SK-N-SH (cell line): ENCODE measurements at regions not wholly inside any gene's neighbourhood (a gene's known extent, or its start where the extent isn't known, plus 50 kb on each side); places are given as distances from the start of the nearest gene placed in this dataset.

Experiments used
- CTCF ChIA-PET: fragments of 300-600, 350-600 bp; formaldehyde crosslinking; extraction: SDS; loops from one replicate; lab custom pipeline; 2021; lab: Yijun Ruan, JAX
- POLR2A ChIA-PET: fragments of 350-600 bp; sonication (Branson Sonifier 250); formaldehyde crosslinking; extraction: SDS; loops from one replicate; lab custom pipeline; 2020; ENCODE audit warnings: antibody characterized with exemption, inconsistent platforms; lab: Yijun Ruan, JAX
- DNase-seq: peaks from one replicate; pipeline ENCODE4 v3.0.0; 2012
- H2AFZ ChIP-seq: fragments of 200-600 bp; sonication (generic); 2 replicates; pipeline ENCODE4 v1.8.1; 2016; ENCODE audit warnings: antibody characterized with exemption, mild to moderate bottlenecking, low read depth
- H3F3A ChIP-seq: fragments of 200-600 bp; sonication (generic); replicated peaks from 2 replicates; pipeline ENCODE3; 2016; ENCODE audit warnings: antibody characterized with exemption, mild to moderate bottlenecking; ENCODE audit not compliant: insufficient read depth
- H3K27ac ChIP-seq, 2 experiments: fragments of 200-500 bp in 1 of 2; fragments of 200-600 bp in 1 of 2; sonication (Bioruptor generic) in 1 of 2; sonication (generic), shearing (Covaris generic) in 1 of 2; 2 replicates each; pipeline versions ENCODE4 v1.5.1 to v1.6.1; 2014 to 2016; ENCODE audit warnings: low read depth in 2 of 2, inconsistent platforms in 1 of 2, low read length in 1 of 2, mild to moderate bottlenecking in 1 of 2, mixed read lengths in 1 of 2
- H3K27me3 ChIP-seq: fragments of 200-600 bp; sonication (generic), shearing (Covaris generic); 2 replicates; pipeline ENCODE4 v1.6.1; 2016; ENCODE audit warnings: mixed run types; ENCODE audit not compliant: insufficient read depth
- H3K36me3 ChIP-seq, 2 experiments: fragments of 200-500 bp in 1 of 2; fragments of 200-600 bp in 1 of 2; sonication (Bioruptor generic) in 1 of 2; sonication (generic) in 1 of 2; replicated peaks in 1 of 2; 2 replicates each; pipeline versions ENCODE3 to v1.5.1; 2014 to 2016; ENCODE audit warnings: low read length in 1 of 2, mild to moderate bottlenecking in 1 of 2; ENCODE audit not compliant: insufficient read depth in 2 of 2, control insufficient read depth in 1 of 2
- H3K4me1 ChIP-seq, 2 experiments: fragments of 200-500 bp in 1 of 2; fragments of 200-600 bp in 1 of 2; sonication (Bioruptor generic) in 1 of 2; sonication (generic), shearing (Covaris generic) in 1 of 2; 2 replicates each; pipeline versions ENCODE4 v1.5.1 to v1.6.1; 2014 to 2016; ENCODE audit warnings: low read depth in 1 of 2, low read length in 1 of 2, mixed run types in 1 of 2; ENCODE audit not compliant: insufficient read depth in 2 of 2, control insufficient read depth in 1 of 2
- H3K4me2 ChIP-seq: fragments of 200-600 bp; sonication (generic), shearing (Covaris generic); 2 replicates; pipeline ENCODE4 v1.6.1; 2017; ENCODE audit warnings: mixed run types
- H3K4me3 ChIP-seq, 2 experiments: fragments of 200-500 bp in 1 of 2; fragments of 200-600 bp in 1 of 2; sonication (Bioruptor generic) in 1 of 2; sonication (generic), shearing (Covaris generic) in 1 of 2; 2 replicates each; pipeline versions ENCODE4 v1.5.1 to v1.8.1; 2014 to 2016; ENCODE audit warnings: low read depth in 2 of 2, inconsistent platforms in 1 of 2, low read length in 1 of 2, mild to moderate bottlenecking in 1 of 2, mixed read lengths in 1 of 2, moderate library complexity in 1 of 2
- H3K79me2 ChIP-seq: fragments of 200-600 bp; sonication (generic); 2 replicates; pipeline ENCODE4 v1.8.1; 2017; ENCODE audit warnings: mild to moderate bottlenecking; ENCODE audit not compliant: insufficient read depth
- H3K9ac ChIP-seq: fragments of 200-600 bp; sonication (generic); 2 replicates; pipeline ENCODE4 v1.6.1; 2017; ENCODE audit warnings: mixed run types
- H3K9me2 ChIP-seq: fragments of 200-600 bp; sonication (generic); 2 replicates; pipeline ENCODE4 v1.6.1; 2017; ENCODE audit warnings: mixed run types
- H3K9me3 ChIP-seq: fragments of 200-600 bp; sonication (generic); 2 replicates; pipeline ENCODE4 v1.6.1; 2017; ENCODE audit warnings: mixed run types, mild to moderate bottlenecking, moderate library complexity
- H4K20me1 ChIP-seq: fragments of 200-600 bp; sonication (generic); 2 replicates; pipeline ENCODE4 v1.6.1; 2017; ENCODE audit warnings: mild to moderate bottlenecking, mixed run types; ENCODE audit not compliant: insufficient read depth
- FOSL2 ChIP-seq: IDR thresholded peaks from 2 replicates; pipeline ENCODE4 v1.4.0; 2012; ENCODE audit warnings: low read depth, mild to moderate bottlenecking, moderate library complexity, borderline replicate concordance
- FOXJ3 ChIP-seq: sonication (generic); formaldehyde crosslinking; IDR thresholded peaks from 2 replicates; pipeline ENCODE4 v1.5.1; 2020; ENCODE audit warnings: mild to moderate bottlenecking, missing genetic modification reagents
- FOXM1 ChIP-seq: IDR thresholded peaks from 2 replicates; pipeline ENCODE4 v1.4.0; 2012; ENCODE audit warnings: low read depth, mild to moderate bottlenecking
- GABPA ChIP-seq: IDR thresholded peaks from 2 replicates; pipeline ENCODE4 v1.4.0; 2012; ENCODE audit warnings: low read depth, mild to moderate bottlenecking
- GATA2 ChIP-seq: sonication (generic); formaldehyde crosslinking; IDR thresholded peaks from 2 replicates; pipeline ENCODE4 v1.5.0; 2020; ENCODE audit warnings: mild to moderate bottlenecking, missing genetic modification reagents
- JUND ChIP-seq: IDR thresholded peaks from 2 replicates; pipeline ENCODE4 v1.4.0; 2012
- MXI1 ChIP-seq: IDR thresholded peaks from 2 replicates; pipeline ENCODE4 v1.6.1; 2012; ENCODE audit warnings: mild to moderate bottlenecking, low read depth, low read length, improper control_type of control experiment
- NFIC ChIP-seq: IDR thresholded peaks from 2 replicates; pipeline ENCODE4 v1.4.0; 2012; ENCODE audit warnings: borderline replicate concordance
- POLR2AphosphoS5 ChIP-seq: IDR thresholded peaks from 2 replicates; pipeline ENCODE4 v1.6.1; 2012; ENCODE audit warnings: low read depth, low read length
- RCOR1 ChIP-seq: fragments of 150-350 bp; IDR thresholded peaks from 2 replicates; pipeline ENCODE4 v1.6.1; 2017; ENCODE audit warnings: antibody characterized with exemption, low read length
- RFX5 ChIP-seq: IDR thresholded peaks from 2 replicates; pipeline ENCODE4 v1.6.1; 2012; ENCODE audit warnings: mild to moderate bottlenecking, improper control_type of control experiment, low read length
- SIN3A ChIP-seq: IDR thresholded peaks from 2 replicates; pipeline ENCODE4 v1.6.1; 2012; ENCODE audit warnings: low read depth, mild to moderate bottlenecking, low read length, moderate library complexity, borderline replicate concordance
- TAF1 ChIP-seq: IDR thresholded peaks from 2 replicates; pipeline ENCODE4 v1.6.1; 2012; ENCODE audit warnings: low read depth, mild to moderate bottlenecking, low read length, moderate library complexity, borderline replicate concordance
- TCF12 ChIP-seq: IDR thresholded peaks from 2 replicates; pipeline ENCODE4 v1.4.0; 2012
- TEAD4 ChIP-seq: IDR thresholded peaks from 2 replicates; pipeline ENCODE4 v1.4.0; 2012; ENCODE audit warnings: mild to moderate bottlenecking, borderline replicate concordance; ENCODE audit not compliant: insufficient read depth
- YY1 ChIP-seq: IDR thresholded peaks from 2 replicates; pipeline ENCODE4 v1.4.0; 2012; ENCODE audit warnings: low read depth, mild to moderate bottlenecking
- WGBS: methylation state at CpG from one replicate; pipeline ENCODE4 v1.1.6; 2017; ENCODE audit warnings: low lambda C conversion rate; 5-methylcytosine and 5-hydroxymethylcytosine counted together
- TF ChIP-seq, protein P1 (sequence below): IDR thresholded peaks from 2 replicates; pipeline ENCODE4 v1.6.1; 2012; ENCODE audit warnings: mild to moderate bottlenecking, low read depth, low read length, moderate library complexity
- TF ChIP-seq, protein P2 (sequence below): fragments of 150-350 bp; IDR thresholded peaks from 2 replicates; pipeline ENCODE4 v1.6.1; 2016; ENCODE audit warnings: mild to moderate bottlenecking, low read depth, low read length
- TF ChIP-seq, protein P3 (sequence below): IDR thresholded peaks from 2 replicates; pipeline ENCODE4; 2012
- TF ChIP-seq, protein P4 (sequence below): fragments of 200-600 bp; sonication (generic); IDR thresholded peaks from 2 replicates; pipeline ENCODE4 v1.6.1; 2017; ENCODE audit warnings: antibody characterized with exemption, mild to moderate bottlenecking, moderate library complexity

DNA sequence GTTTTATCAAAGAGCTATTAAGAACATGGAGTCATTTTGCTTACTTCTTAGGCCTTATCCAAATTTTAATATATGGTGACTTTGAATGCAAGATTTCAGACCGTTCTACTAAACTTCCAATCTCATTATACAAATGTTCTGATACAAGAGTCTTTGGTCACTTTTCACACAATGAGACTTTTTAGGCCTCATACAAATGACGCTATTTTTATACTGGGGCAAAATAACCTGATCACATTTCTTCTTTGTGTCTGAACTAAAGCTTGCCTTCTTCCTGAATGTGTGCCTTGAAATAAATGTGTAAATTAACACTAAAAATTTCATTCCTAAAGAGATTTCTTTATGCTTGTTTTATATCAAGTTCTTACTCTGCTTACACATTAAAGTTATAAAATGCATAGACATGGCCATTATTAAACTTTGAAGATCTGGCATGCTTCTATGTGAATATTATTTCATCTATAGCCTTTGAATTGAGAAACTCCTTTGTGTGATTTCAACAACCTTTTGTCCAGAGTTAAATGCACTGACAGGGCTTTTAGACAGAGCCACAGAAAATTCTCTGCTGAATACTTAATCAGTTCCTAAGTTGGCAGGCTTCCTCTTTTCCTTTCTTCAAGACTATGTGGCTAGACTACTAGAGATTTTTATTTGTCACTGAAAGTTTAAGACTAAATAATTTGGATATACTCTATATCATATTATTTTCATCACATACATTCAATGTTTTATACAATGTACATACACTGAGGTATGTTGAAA is 86.1 kb downstream of the EDNRB start (continued):
- TF ChIP-seq, protein P1, sequence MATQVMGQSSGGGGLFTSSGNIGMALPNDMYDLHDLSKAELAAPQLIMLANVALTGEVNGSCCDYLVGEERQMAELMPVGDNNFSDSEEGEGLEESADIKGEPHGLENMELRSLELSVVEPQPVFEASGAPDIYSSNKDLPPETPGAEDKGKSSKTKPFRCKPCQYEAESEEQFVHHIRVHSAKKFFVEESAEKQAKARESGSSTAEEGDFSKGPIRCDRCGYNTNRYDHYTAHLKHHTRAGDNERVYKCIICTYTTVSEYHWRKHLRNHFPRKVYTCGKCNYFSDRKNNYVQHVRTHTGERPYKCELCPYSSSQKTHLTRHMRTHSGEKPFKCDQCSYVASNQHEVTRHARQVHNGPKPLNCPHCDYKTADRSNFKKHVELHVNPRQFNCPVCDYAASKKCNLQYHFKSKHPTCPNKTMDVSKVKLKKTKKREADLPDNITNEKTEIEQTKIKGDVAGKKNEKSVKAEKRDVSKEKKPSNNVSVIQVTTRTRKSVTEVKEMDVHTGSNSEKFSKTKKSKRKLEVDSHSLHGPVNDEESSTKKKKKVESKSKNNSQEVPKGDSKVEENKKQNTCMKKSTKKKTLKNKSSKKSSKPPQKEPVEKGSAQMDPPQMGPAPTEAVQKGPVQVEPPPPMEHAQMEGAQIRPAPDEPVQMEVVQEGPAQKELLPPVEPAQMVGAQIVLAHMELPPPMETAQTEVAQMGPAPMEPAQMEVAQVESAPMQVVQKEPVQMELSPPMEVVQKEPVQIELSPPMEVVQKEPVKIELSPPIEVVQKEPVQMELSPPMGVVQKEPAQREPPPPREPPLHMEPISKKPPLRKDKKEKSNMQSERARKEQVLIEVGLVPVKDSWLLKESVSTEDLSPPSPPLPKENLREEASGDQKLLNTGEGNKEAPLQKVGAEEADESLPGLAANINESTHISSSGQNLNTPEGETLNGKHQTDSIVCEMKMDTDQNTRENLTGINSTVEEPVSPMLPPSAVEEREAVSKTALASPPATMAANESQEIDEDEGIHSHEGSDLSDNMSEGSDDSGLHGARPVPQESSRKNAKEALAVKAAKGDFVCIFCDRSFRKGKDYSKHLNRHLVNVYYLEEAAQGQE: no peak
- TF ChIP-seq FOSL2 (no peak), FOXM1 (no peak), SIN3A (no peak), TEAD4 (no peak)

DNA sequence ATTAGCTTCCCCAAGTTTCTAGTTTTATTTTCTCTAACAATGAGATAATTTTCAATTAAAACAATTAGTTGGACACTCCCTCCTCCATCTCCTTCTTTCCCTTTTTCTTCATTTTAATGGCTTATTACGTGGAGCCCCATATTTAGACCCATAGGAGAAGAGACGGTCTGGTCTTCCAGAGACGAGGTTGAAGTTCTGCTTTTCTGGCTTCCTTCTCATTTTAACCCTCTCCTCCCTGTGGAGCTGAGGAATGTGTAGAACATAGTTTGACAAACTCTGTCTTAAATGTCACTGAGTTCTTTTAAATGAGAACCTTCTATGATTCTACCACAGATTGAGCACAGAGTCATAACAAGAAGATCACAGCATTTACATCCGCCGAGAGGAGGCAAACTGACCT is 86.8 kb downstream of the EDNRB start:
- Histone ChIP-seq H3K79me2 (no peaks in the 10 kb centered on the region), H3K4me3 (no peak overlapping the region), H3K4me2 (no peak overlapping the region), H3K4me1 (no peaks in the 10 kb centered on the region; a peak in 1 of 4 replicates), H3K27ac (no peak overlapping the region), H3K36me3 (no peaks in the 10 kb centered on the region), H4K20me1 (no peaks in the 10 kb centered on the region), H3K9ac (no peak overlapping the region), H3K27me3 (no peaks in the 10 kb centered on the region), H3F3A (no peaks in the 10 kb centered on the region), H3K9me2 (no peaks in the 10 kb centered on the region), H2AFZ (peak overlapping the region; percentile 22; the same call in 1 of the 2 replicates), H3K9me3 (no peaks in the 10 kb centered on the region)
- POLR2A ChIA-PET: no interaction called here
- 66% methylated on average over 5 of the region's 5 CpGs for WGBS
- no peak for DNase-seq
- CTCF ChIA-PET: no interaction called here
- TF ChIP-seq JUND (no peak), POLR2AphosphoS5 (no peak), TCF12 (no peak), GATA2 (CRISPR knock-in tag) (no peak), MXI1 (no peak), NFIC (no peak), YY1 (no peak), FOXM1 (no peak), RCOR1 (no peak), TAF1 (no peak), RFX5 (no peak), FOXJ3 (no peak), GABPA (no peak)
- TF ChIP-seq, protein P1: no peak
- TF ChIP-seq, protein P2, sequence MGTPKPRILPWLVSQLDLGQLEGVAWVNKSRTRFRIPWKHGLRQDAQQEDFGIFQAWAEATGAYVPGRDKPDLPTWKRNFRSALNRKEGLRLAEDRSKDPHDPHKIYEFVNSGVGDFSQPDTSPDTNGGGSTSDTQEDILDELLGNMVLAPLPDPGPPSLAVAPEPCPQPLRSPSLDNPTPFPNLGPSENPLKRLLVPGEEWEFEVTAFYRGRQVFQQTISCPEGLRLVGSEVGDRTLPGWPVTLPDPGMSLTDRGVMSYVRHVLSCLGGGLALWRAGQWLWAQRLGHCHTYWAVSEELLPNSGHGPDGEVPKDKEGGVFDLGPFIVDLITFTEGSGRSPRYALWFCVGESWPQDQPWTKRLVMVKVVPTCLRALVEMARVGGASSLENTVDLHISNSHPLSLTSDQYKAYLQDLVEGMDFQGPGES: no peak
- TF ChIP-seq, protein P3, sequence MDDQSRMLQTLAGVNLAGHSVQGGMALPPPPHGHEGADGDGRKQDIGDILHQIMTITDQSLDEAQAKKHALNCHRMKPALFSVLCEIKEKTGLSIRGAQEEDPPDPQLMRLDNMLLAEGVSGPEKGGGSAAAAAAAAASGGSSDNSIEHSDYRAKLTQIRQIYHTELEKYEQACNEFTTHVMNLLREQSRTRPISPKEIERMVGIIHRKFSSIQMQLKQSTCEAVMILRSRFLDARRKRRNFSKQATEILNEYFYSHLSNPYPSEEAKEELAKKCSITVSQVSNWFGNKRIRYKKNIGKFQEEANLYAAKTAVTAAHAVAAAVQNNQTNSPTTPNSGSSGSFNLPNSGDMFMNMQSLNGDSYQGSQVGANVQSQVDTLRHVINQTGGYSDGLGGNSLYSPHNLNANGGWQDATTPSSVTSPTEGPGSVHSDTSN: no peak
- TF ChIP-seq, protein P4, sequence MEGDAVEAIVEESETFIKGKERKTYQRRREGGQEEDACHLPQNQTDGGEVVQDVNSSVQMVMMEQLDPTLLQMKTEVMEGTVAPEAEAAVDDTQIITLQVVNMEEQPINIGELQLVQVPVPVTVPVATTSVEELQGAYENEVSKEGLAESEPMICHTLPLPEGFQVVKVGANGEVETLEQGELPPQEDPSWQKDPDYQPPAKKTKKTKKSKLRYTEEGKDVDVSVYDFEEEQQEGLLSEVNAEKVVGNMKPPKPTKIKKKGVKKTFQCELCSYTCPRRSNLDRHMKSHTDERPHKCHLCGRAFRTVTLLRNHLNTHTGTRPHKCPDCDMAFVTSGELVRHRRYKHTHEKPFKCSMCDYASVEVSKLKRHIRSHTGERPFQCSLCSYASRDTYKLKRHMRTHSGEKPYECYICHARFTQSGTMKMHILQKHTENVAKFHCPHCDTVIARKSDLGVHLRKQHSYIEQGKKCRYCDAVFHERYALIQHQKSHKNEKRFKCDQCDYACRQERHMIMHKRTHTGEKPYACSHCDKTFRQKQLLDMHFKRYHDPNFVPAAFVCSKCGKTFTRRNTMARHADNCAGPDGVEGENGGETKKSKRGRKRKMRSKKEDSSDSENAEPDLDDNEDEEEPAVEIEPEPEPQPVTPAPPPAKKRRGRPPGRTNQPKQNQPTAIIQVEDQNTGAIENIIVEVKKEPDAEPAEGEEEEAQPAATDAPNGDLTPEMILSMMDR: no peak
